ENCODE measurements at regions not wholly inside any gene's neighbourhood (a gene's known extent, or its start where the extent isn't known, plus 50 kb on each side); places are given as distances from the start of the nearest gene placed in this dataset.
"Not testable (repeated sequence)": the region's sequence is repeated elsewhere in the genome, so short reads cannot be mapped to it uniquely, and the experiment has no call there.

DNA sequence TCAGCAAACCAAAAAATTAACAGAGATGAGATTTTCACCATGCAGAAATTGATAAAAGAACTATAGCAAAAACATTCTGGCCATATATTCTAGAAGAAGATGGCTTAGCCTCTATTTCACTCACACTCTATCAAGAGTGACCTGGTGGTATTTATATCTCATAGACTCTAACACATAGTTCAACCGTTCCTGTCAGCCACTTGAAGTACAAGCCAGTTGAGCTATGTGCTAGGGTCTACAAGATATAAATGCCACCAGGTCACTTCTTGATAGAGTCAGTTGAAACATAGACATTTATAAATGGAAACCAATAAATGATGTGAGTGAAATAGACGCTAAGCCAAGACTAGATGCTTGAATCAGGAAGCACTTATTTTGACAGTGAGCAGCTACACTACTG is 836.7 kb upstream of the EPHA5 start:
- intact Hi-C loops (cut with DNase I) = no loop called here
- DNase-seq = no peak

DNA sequence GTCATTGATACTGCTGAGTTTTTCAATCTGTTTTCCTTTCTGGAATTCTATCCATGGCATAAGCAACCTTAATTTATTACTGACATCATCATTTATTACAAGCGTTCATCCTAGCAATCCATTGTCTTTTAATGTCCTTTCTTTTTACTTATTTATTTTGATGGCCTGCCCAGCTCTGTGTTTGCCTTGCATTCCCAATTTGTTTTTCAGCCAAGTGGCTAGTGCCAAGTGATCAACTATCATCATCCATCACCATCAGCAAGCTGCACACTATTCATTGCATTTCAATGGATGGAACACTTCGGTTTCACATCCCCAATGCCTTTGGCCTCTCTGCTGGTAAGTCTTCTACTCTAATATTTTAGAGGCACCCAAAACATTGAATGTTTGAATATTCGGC is 831.7 kb upstream of the EPHA5 start:
- DNase-seq = no peak
- intact Hi-C loops (cut with DNase I) = no loop called here

DNA sequence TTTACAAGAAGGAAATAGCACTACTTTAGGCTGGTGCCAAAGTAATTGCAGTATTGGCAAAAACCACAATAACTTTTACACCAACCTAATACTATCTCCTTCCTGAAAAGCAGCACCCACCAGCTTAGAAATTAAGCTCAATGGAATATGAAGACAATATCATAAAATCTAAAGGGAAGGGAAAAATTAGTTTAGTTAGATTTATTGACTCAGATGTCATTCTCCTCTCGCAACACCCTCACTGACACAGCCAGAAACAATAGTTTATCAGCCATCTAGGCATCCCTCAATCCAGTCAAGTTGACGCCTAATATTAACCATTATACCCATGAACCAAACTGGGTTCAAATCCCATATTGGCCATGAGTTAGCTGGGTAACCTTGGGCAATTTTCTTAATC is 820.4 kb upstream of the EPHA5 start:
- no peak for DNase-seq
- intact Hi-C loops (cut with DNase I) = no loop called here

DNA sequence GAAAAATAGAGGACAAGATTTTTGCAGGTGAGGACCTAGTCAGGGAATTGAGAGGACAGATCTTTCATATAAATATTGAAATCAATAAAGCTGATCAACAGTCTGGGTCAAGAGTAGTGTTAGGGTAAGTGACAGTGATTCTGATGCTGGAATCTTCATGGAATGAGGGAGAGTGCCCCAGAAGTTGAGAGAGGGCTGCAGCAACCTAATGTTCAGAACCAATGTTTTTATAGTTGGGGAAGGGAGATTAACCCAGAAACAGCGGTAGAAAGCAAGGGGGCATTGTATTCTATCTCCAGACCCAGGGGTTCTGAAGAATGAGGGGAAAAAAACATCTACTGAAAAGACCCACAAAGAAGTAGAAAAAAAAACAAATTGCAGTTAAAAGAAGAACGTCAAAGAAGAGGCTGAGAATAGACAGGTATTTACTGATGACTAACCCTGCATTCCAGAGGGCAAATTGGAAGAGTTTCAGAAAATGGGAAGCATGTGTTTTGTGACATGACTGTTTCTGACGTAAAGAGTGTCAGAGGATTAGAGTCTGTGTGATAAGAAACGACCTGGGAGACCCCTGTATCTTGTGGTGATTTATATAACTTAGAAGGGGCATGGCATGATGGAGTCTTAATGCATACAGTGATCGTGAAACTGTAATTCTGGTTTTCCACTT is 819.6 kb upstream of the EPHA5 start:
- no peak for DNase-seq
- intact Hi-C loops (cut with DNase I) = no loop called here

DNA sequence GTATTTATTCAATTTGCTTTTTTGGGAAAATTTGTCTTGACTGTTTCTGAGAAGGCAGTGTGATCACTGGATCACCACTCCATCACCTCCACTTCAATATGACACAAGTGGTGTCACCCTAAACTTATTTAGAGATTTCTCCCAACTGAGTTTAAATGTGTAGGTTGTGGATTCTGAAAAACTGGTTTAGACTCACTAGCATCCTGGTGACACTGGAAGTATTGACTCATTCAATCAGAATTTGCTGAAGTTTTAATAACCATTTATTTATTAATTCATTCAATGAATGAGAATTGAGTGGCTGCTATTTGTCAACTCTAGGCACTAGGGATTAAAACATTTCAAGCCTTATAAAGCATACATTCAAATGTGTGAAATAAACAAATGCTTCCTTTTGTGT is 819.1 kb upstream of the EPHA5 start:
- intact Hi-C loops (cut with DNase I) = no loop called here
- DNase-seq = no peak

DNA sequence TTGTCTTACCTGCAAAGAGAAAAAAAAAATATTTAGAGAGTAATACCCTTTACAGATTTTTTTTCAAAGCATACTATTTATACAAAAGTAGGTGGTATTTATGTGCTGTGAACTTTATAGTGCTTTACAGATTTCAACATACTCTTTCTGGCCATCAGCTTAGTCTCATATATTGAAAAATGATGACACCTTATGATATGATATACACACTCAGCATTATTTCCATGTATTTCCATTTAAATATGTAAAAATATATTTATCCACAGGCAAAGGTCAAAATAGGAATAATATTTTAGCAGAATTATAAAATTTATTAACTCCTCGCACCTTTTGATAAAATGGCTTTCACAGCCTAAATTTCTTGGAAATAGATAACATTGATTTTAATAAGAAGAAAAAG is 815.8 kb upstream of the EPHA5 start:
- intact Hi-C loops (cut with DNase I) = no loop called here
- no peak for DNase-seq

DNA sequence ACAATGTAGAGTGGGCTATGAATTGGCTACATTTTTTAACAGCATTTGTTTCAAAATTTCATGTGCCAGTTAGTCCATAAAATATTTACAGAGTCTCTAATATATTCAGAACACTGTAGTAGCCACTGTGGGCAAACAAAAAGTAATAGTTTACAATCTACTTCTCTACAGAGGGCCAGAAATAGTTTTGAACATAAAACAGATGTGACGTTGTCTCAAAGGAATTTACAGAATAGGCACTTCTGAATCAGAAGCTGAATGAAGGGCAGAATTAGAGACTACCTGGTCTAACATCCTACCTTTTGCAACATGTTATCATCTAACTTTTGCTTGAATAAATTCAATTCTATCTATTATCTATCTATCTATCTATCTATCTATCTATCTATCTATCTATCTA is 811.9 kb upstream of the EPHA5 start:
- no peak for DNase-seq
- intact Hi-C loops (cut with DNase I) = no loop called here

DNA sequence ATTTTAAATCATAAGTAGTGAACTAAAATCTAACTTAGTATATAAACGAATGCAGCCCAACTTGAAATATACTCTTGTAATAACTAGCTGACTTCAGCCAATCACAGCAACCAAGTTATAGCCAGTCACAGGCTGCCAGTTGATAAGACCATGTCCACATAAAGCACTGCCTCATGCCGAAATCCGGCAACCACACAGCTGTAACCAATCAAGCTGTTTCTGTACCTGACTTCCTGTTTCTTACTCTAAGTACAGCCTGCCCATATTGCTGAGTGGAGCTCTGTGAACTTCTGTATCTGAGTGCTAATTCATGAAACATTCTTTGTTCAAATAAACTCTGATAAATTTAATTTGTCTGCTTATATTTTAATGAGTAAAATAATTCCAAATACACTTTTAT is 805.3 kb upstream of the EPHA5 start:
- no peak for DNase-seq
- intact Hi-C loops (cut with DNase I) = no loop called here

DNA sequence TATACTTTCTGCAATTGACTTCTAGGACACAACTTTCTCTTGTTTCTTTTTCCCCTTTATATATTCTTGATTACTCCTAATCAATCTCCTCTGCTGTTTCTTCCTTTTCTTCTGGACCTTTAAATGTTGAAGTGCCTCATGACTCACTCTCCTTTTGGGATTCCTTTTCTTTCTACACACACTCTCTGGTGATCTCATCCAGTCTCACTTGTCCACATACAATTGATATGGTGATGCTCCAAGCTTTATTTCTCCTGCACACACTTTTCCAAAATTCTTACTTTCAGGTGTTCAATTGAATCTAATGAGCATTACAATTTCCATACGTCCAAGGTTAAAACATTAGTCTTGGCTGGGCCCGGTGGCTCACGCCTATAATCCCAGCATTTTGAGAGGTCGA is 794.8 kb upstream of the EPHA5 start:
- intact Hi-C loops (cut with DNase I) = no loop called here
- DNase-seq = peak in 2 of 10 donors; percentile 29 to 70

DNA sequence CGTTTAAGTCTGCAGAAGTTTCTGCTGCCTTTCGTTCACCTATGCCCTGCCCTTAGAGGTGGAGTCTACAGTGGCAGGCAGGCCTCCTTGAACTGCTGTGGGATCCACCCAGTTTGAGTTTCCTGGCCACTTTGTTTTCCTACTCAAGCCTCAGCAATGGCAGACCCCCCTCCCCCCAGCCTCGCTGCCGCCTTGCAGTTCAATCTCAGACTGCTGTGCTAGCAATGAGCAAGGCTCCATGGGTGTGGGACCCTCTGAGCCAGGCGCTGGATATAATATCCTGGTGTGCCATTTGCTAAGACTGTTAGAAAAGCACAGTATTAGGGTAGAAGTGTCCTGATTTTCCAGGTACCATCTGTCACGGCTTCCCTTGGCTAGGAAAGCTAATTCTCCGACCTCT is 792.6 kb upstream of the EPHA5 start:
- DNase-seq = peak in 2 of 10 donors; percentile 14 to 57
- intact Hi-C loops (cut with DNase I) = not testable (repeated sequence)

DNA sequence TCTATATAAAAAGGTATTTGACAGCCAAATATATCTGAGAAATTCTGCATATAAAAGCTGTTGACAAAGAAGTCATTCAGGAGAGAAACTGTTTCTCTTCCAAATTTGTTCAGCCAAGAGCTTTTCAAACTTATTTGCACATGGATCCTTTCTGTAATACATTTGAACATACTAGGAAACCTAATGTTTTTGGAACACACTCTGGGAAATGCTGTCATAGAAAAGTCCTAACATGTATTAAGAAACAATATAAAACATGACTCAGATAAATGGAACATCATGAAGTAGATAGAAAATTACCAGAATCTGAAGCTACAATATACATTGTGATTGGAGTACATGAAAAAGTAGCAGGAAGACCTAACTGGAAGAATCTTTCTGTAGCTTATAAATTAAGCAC is 781.5 kb upstream of the EPHA5 start:
- DNase-seq = no peak
- intact Hi-C loops (cut with DNase I) = no loop called here

DNA sequence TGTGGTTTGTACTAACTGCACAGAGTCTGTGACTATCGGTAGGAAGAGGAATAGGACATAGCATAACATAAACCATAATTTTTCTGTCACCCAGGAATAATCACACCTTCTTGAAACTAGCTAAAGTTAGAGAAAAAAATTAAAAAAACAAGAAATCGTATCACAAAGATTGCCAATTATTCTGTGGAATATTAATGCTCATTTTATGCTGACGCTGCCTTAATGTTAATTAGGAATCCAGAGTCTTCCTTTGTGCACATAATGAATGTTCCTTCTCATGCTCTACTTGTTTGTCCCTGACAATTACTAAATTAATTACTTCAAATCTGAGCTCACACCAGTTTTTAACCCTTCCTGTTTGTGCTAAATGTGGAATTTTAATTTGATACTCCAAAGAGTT is 772.7 kb upstream of the EPHA5 start:
- intact Hi-C loops (cut with DNase I) = no loop called here

DNA sequence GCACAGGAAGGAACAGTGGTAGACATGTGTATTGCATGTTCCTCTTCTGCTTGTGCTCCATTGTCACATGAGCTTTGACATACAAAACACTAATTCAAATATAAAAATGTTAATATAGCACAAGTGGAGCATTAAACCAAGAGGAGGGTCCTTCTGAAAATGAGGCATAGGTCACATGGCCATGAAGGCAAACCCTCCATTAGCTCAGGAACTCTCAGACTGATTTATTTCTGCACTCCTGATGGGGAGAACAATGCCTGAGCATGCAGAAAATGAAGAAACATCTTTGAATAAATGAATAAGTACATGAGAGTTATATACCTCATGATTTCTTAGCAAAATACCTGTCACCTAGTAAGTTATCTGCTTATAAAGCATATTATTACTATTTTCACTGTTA is 769.2 kb upstream of the EPHA5 start:
- intact Hi-C loops (cut with DNase I) = no loop called here
- DNase-seq = no peak

More for the DNA sequence above, 772.7 kb upstream of the EPHA5 start:
- DNase-seq = no peak

DNA sequence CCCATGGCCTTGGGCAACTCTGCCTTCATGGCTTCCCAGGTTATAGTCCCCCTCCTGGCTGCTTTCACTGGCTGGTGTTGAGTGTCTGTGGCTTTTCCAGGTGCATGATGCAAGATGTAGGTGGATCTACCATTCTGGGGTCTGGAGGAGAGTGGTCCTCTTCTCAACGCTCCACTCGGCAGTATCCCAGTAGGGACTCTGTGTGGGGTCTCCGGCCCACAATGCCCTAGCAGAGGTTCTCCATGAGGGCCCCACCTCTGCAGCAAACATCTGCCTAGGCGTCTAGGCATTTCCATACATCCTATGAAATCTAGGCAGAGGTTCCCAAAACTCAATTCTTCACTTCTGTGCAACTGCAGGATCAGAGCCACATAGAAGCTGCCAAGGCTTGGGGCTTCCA is 763.4 kb upstream of the EPHA5 start:
- intact Hi-C loops (cut with DNase I) = no loop called here
- peak in 3 of 10 donors; percentile 32 to 54 (median 35) for DNase-seq

DNA sequence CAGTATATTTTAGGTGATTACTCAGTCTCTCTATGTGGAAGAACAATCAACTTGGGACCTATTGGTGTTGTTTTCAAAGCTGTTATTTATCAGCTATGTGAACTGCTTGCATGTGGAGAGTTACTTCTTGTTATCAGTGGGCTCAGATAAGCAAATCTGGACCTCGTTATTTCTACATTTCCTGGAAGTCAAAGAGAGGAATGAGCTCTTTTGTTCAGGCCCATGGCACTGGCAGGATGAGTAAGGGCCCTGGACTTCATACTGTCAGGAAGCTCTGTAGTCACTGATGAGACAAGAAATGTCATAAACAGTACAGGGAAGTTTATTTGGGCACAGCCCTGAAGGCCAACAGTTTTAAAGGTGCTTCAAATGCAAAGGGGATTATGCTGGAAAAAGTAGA is 760.6 kb upstream of the EPHA5 start:
- no peak for DNase-seq
- intact Hi-C loops (cut with DNase I) = no loop called here

DNA sequence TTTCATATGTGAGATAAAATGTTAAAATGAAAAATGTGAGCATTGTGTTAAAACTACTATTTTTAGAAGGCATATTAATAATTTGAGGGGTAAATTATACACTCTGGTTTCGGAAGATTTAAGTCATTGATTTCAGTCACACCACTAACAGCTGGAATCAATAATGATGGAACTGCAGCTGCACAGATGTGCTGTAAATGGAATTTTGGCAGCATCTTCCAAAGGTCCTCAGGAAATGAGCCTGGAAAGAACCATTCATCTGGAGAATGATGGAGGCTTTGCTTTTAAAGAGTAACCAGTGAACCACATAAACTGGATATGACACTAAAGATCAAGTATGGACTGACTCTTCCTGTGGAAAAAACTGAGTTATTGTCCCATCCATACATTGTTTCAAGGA is 759.0 kb upstream of the EPHA5 start:
- intact Hi-C loops (cut with DNase I) = no loop called here
- DNase-seq = no peak

DNA sequence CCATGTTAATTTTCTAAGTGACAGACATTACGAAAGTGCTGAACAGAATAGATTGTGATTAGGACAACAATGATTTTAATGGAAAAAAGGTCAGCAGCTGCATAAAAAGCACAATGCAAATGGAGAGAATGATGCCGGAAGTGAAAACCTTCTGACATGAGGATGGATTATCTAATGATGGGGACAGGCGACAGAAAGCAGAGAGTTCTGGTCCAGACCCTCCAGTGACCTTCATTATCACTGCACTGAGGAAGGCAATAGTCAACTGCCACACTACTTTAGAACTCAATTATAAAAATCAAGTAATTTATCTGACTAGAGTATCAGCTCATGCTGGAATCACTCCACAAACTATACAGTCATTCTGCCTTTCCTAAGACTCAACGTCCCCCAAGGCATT is 746.1 kb upstream of the EPHA5 start:
- no peak for DNase-seq
- intact Hi-C loops (cut with DNase I) = no loop called here

DNA sequence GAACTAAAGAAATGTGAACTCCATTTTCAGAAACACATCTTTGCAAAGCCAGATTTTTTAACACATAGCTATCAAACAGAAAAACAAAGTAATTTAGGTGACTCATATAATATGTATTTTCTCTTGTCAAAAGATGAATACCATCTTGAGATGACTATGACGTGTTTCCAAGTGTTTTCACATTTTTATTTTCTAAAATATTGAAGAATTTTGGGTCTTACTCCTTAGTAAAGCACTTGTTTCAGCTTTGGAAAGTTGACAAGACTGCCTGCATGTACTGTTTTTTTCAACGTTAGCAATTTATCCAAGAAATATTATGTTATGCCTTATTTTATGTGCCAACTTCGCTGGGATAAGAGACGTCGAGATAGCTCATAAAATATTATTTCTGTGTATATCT is 733.9 kb upstream of the EPHA5 start:
- no peak for DNase-seq
- intact Hi-C loops (cut with DNase I) = no loop called here

DNA sequence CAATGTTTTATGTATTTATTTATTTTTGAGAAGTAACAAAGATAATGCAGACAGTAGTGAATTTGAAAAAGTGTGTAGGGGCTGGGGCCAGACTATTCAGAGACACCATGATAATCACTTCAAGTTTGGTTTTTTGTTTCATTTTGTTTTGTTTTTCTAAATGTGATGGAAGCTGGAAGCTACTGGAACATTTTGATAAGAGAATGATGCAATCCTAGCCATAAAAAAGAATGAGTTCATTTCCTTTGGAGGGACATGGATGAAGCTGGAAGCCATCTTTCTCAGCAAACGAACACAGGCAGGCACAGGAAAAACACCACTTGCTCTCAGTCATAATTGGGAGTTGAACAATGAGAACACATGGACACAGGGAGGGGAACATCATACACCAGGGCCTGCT is 706.6 kb upstream of the EPHA5 start:
- intact Hi-C loops (cut with DNase I) = no loop called here

DNA sequence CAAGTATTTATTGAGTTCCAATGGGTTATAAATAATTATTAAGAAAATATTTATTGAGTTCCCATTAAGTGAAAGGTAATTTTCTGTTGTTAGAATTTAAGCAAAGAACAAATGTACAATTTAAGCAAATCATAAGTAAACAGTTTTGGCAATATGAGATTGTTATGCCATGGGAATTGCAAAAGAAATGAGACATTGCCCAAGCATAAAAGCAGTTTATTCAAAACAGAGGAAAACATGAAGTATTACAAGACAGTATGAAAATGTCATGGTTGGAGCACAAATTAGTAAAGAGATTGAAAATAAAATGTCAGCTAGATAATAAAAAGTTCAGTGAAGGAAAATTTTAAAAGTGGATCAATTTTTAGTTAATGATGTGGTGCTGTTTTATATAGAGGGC is 706.1 kb upstream of the EPHA5 start:
- DNase-seq = no peak
- intact Hi-C loops (cut with DNase I) = no loop called here

More for the DNA sequence above, 706.6 kb upstream of the EPHA5 start:
- DNase-seq = no peak

DNA sequence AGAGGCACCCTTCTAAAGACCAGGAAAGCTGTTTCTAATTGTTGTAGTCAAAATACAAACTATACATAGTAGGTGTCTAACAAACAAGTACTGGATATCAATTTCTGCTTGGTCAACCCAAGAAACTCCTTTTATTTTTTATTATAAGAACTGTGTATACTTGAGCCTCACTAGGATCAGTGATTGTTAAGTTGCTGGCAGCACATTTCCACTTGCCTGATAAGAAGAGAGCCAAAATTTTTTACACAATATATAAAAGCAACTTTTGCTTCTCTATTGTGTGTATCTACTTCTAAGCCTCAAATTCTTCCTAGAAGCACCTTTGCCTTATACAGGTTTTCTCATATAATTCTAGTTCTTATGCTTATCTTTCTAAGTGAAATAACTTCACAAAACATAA is 703.0 kb upstream of the EPHA5 start:
- DNase-seq = no peak
- intact Hi-C loops (cut with DNase I) = no loop called here

DNA sequence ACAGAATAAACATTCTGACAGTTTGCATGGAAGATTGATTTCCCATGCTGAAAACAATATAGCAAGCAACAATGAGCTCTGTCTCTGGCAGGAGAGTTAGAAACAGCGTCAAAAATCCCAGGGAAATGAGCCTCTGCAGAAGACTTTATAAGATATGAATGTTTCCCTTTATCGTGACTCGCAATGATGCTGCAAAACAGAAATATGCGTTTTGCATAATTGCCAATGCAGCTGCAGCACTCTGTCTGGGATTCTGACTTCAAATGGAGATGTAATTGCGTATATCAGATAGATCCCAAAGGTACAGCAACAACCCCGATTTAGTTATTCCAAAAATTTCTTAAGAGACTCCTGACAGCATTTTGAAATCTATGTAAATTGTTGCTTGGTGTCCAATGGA is 702.4 kb upstream of the EPHA5 start:
- no peak for DNase-seq

DNA sequence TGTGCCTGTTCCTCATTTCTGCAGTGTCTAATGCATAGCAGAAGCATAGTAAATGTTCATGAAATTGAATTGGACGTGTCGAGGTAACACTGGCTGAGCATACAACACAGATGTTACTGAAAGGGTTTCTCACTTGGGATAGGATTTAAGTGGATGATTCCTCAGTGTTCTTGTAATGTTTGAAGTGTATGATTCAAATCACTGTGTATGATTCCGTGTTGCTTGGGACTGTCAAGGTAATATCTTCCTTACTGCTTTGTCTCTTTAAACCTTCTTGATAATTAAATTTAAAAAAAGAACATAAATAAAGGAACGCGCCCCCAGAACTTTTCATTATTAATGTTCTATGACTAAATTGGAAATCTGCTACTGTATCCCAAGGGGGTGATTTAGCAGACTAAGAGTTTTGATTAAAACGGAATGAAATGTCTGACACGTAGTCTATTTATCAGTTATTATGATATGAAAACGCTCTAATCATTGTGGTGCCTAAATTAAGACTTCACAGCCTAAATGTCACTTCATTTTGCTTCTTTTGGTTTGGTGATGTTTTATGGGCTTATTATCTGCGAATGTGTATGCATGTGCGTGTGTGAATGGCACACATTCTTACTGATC is 696.9 kb upstream of the EPHA5 start:
- intact Hi-C loops (cut with DNase I) = no loop called here
- DNase-seq = no peak

More for the DNA sequence above, 702.4 kb upstream of the EPHA5 start:
- intact Hi-C loops (cut with DNase I) = no loop called here

All from posterior cingulate gyrus (tissue), 11 donors.